ENCODE measurements at regions not wholly inside any gene's neighbourhood (a gene's known extent, or its start where the extent isn't known, plus 50 kb on each side); places are given as distances from the start of the nearest gene placed in this dataset.
"Not testable (repeated sequence)": the region's sequence is repeated elsewhere in the genome, so short reads cannot be mapped to it uniquely, and the experiment has no call there.

DNA sequence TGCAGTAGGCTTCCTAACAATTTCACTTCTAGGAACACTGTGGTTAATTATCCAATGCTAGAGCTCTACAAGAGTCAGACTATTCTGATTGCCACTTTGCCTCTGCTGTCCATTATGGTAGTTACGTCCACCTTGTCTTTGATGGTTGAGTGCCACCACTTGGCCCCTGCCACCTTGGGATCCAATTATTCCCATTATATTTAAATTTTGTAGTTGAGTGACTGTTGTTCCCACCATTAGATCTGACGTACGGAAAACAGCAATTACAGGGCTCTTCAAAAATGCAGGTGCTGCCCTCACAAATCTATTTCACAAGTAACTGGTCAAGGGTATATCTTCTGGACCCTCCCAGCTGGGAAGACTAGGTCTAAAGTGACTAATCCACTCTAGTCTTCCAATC, 432.3 kb upstream of the ID4 start:
- TF ChIP-seq POLR2A (IDR thresholded peaks at IDR 0.05; ENCODE audit: extremely low read depth, insufficient read length): not testable (repeated sequence)
- TF ChIP-seq, protein P1, sequence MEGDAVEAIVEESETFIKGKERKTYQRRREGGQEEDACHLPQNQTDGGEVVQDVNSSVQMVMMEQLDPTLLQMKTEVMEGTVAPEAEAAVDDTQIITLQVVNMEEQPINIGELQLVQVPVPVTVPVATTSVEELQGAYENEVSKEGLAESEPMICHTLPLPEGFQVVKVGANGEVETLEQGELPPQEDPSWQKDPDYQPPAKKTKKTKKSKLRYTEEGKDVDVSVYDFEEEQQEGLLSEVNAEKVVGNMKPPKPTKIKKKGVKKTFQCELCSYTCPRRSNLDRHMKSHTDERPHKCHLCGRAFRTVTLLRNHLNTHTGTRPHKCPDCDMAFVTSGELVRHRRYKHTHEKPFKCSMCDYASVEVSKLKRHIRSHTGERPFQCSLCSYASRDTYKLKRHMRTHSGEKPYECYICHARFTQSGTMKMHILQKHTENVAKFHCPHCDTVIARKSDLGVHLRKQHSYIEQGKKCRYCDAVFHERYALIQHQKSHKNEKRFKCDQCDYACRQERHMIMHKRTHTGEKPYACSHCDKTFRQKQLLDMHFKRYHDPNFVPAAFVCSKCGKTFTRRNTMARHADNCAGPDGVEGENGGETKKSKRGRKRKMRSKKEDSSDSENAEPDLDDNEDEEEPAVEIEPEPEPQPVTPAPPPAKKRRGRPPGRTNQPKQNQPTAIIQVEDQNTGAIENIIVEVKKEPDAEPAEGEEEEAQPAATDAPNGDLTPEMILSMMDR (IDR thresholded peaks at IDR 0.05; ENCODE audit: low read depth, low read length): not testable (repeated sequence)
